Hepatocyte (in vitro differentiated cells): ENCODE measurements at regions not wholly inside any gene's neighbourhood (a gene's known extent, or its start where the extent isn't known, plus 50 kb on each side); places are given as distances from the start of the nearest gene placed in this dataset.

Source experiments
- DNase-seq: peaks from one replicate; pipeline ENCODE4 v3.0.0-alpha.2; 2016; ENCODE audit warnings: low spot score
- H2AFZ ChIP-seq: fragments of 200-600 bp; sonication (generic); 2 replicates; pipeline ENCODE4 v1.6.0; 2016; ENCODE audit warnings: antibody characterized with exemption, mild to moderate bottlenecking
- H3K27ac ChIP-seq: fragments of 200-600 bp; sonication (generic); 2 replicates; pipeline ENCODE4 v1.5.1; 2016; ENCODE audit warnings: mild to moderate bottlenecking
- H3K27me3 ChIP-seq: fragments of 200-600 bp; sonication (generic); 2 replicates; pipeline ENCODE4 v1.6.1; 2016
- H3K36me3 ChIP-seq: fragments of 200-600 bp; sonication (generic); replicated peaks from 2 replicates; pipeline ENCODE4 v1.5.1; 2016; ENCODE audit warnings: low read depth; ENCODE audit not compliant: insufficient read depth
- H3K4me1 ChIP-seq: fragments of 200-600 bp; sonication (generic); 2 replicates; pipeline ENCODE4 v1.5.1; 2016; ENCODE audit warnings: mild to moderate bottlenecking, moderate library complexity; ENCODE audit not compliant: insufficient read depth
- H3K4me2 ChIP-seq: fragments of 200-600 bp; sonication (generic); 2 replicates; pipeline ENCODE4 v1.6.0; 2016
- H3K4me3 ChIP-seq: fragments of 200-600 bp; sonication (generic); 2 replicates; pipeline ENCODE4 v1.5.1; 2016; ENCODE audit warnings: mild to moderate bottlenecking
- H3K79me2 ChIP-seq: fragments of 200-600 bp; sonication (generic); 2 replicates; pipeline ENCODE4 v1.6.0; 2017; ENCODE audit warnings: mild to moderate bottlenecking
- H3K9me2 ChIP-seq: fragments of 200-600 bp; sonication (generic); replicated peaks from 2 replicates; pipeline ENCODE4 v1.6.0; 2017; ENCODE audit warnings: mild to moderate bottlenecking; ENCODE audit not compliant: insufficient read depth
- H3K9me3 ChIP-seq: fragments of 200-600 bp; sonication (generic); 2 replicates; pipeline ENCODE4 v1.5.1; 2016; ENCODE audit warnings: low read depth, mild to moderate bottlenecking
- H4K20me1 ChIP-seq: fragments of 200-600 bp; sonication (generic); 2 replicates; pipeline ENCODE4 v1.6.0; 2016; ENCODE audit warnings: mild to moderate bottlenecking; ENCODE audit not compliant: insufficient read depth, poor library complexity, severe bottlenecking
- EZH2 ChIP-seq: fragments of 200-600 bp; sonication (generic); IDR thresholded peaks from 2 replicates; pipeline ENCODE4 v1.6.1; 2016; ENCODE audit warnings: antibody characterized with exemption, mild to moderate bottlenecking, borderline replicate concordance
- EZH2phosphoT487 ChIP-seq: fragments of 200-600 bp; sonication (generic); IDR thresholded peaks from one replicate; pipeline ENCODE4 v1.6.1; 2018; ENCODE audit warnings: antibody characterized with exemption, mild to moderate bottlenecking, low read depth, moderate library complexity; ENCODE audit not compliant: unreplicated experiment, severe bottlenecking
- WGBS: methylation state at CpG from one replicate; pipeline ENCODE4 v1.1.6; 2016; ENCODE audit warnings: low lambda C conversion rate; ENCODE audit errors: missing lambda C conversion rate; 5-methylcytosine and 5-hydroxymethylcytosine counted together
- TF ChIP-seq, protein P1 (sequence below): fragments of 200-600 bp; sonication (generic); IDR thresholded peaks from 2 replicates; pipeline ENCODE4 v1.5.1; 2016; ENCODE audit warnings: antibody characterized with exemption, mild to moderate bottlenecking; ENCODE audit not compliant: poor library complexity

GRCh38 chr3:22933051-22933840 is 269.9 kb upstream of the UBE2E2 start:
- Histone ChIP-seq H3K9me3 (no peaks in the 10 kb centered on the region), H3K27ac (no peak overlapping the region), H3K9me2 (no peaks in the 10 kb centered on the region), H3K4me3 (no peak overlapping the region), H3K4me2 (no peak overlapping the region), H2AFZ (no peak overlapping the region), H3K4me1 (peaks cover 6% of the 10 kb centered on the region), H3K36me3 (no peaks in the 10 kb centered on the region), H3K27me3 (no peaks in the 10 kb centered on the region), H4K20me1 (no peaks in the 10 kb centered on the region), H3K79me2 (no peaks in the 10 kb centered on the region)
- 78% methylated on average over 5 of the region's 5 CpGs for WGBS
- no peak for TF ChIP-seq EZH2
- TF ChIP-seq, protein P1, sequence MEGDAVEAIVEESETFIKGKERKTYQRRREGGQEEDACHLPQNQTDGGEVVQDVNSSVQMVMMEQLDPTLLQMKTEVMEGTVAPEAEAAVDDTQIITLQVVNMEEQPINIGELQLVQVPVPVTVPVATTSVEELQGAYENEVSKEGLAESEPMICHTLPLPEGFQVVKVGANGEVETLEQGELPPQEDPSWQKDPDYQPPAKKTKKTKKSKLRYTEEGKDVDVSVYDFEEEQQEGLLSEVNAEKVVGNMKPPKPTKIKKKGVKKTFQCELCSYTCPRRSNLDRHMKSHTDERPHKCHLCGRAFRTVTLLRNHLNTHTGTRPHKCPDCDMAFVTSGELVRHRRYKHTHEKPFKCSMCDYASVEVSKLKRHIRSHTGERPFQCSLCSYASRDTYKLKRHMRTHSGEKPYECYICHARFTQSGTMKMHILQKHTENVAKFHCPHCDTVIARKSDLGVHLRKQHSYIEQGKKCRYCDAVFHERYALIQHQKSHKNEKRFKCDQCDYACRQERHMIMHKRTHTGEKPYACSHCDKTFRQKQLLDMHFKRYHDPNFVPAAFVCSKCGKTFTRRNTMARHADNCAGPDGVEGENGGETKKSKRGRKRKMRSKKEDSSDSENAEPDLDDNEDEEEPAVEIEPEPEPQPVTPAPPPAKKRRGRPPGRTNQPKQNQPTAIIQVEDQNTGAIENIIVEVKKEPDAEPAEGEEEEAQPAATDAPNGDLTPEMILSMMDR = no peak
- no peak for TF ChIP-seq EZH2phosphoT487
- DNase-seq = no peak

- no peaks in the 10 kb centered on the region for H3K36me3 ChIP-seq
- H3K4me1 ChIP-seq = peaks cover under 1% of the 10 kb centered on the region
- H3K27ac ChIP-seq = no peak overlapping the region
- no peak overlapping the region for H2AFZ ChIP-seq
- H4K20me1 ChIP-seq = no peaks in the 10 kb centered on the region
- TF ChIP-seq EZH2 (no peak), EZH2phosphoT487 (no peak)
- TF ChIP-seq, protein P1 = no peak
- H3K27me3 ChIP-seq = no peaks in the 10 kb centered on the region
- H3K4me2 ChIP-seq = no peak overlapping the region
- H3K9me2 ChIP-seq = no peaks in the 10 kb centered on the region
- no peak overlapping the region for H3K4me3 ChIP-seq
- H3K79me2 ChIP-seq = no peaks in the 10 kb centered on the region
- no peak for DNase-seq
- H3K9me3 ChIP-seq = no peaks in the 10 kb centered on the region
Measured at GRCh38 chr3:22933841-22934116, 269.3 kb upstream of the UBE2E2 start.

DNA sequence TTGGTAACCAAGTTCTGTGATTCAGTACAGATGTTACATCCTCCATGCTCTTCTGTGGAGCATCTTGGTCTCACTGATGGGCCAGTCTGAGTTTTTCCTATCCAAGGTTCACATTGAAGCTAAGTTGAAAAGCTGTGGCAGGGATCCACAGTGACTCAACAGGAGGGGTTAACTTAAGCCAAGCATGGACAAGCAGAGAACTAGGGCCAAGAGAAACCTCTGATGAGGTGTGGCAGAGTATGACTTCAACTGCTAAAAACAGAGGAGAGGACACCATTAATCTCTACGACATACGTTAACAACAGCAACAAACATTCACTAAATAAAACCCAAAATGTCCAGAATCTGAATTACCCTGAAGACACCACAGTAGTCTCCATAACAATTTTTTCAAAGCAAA is 268.1 kb upstream of the UBE2E2 start:
- H3K27me3 ChIP-seq = no peaks in the 10 kb centered on the region
- WGBS = 87% methylated on average over 2 of the region's 2 CpGs

More for the DNA sequence above, 268.1 kb upstream of the UBE2E2 start:
- TF ChIP-seq, protein P1 = no peak
- TF ChIP-seq EZH2 (no peak), EZH2phosphoT487 (no peak)
- Histone ChIP-seq H3K4me2 (no peak overlapping the region), H3K79me2 (no peaks in the 10 kb centered on the region), H3K4me3 (no peak overlapping the region), H2AFZ (no peak overlapping the region), H3K9me3 (no peaks in the 10 kb centered on the region), H3K27ac (no peak overlapping the region), H3K36me3 (no peaks in the 10 kb centered on the region), H3K4me1 (peaks cover 5% of the 10 kb centered on the region), H3K9me2 (no peaks in the 10 kb centered on the region), H4K20me1 (no peaks in the 10 kb centered on the region)
- no peak for DNase-seq
